Activated CD8-positive, alpha-beta memory T cell treated with anti-CD3 and anti-CD28 coated beads, Interleukin-2, amount 50 U/mL, for 48 hours (primary cell): ENCODE measurements at regions not wholly inside any gene's neighbourhood (a gene's known extent, or its start where the extent isn't known, plus 50 kb on each side); places are given as distances from the start of the nearest gene placed in this dataset.
"Not testable (repeated sequence)": the region's sequence is repeated elsewhere in the genome, so short reads cannot be mapped to it uniquely, and the experiment has no call there.

Experiments
- DNase-seq: peaks from one replicate; pipeline ENCODE4 v3.0.0-alpha.2; 2020

- DNase-seq, result no peak
These were observed 143.1 kb upstream of the KCNE2 start for GRCh38 chr21:34220556-34221195.

GRCh38 chr21:34221331-34222030 lies 142.3 kb upstream of the KCNE2 start:
- no peak for DNase-seq

- DNase-seq, result no peak
These were observed 141.8 kb upstream of the KCNE2 start for GRCh38 chr21:34222031-34222335.

GRCh38 chr21:34223376-34223775 lies 140.4 kb upstream of the KCNE2 start:
- DNase-seq, result no peak

GRCh38 chr21:34227386-34227852 lies 136.4 kb upstream of the KCNE2 start:
- DNase-seq, result no peak

GRCh38 chr21:34228792-34229191 lies 135.0 kb upstream of the KCNE2 start:
- no peak for DNase-seq

- no peak for DNase-seq
These were observed 134.5 kb upstream of the KCNE2 start for GRCh38 chr21:34229353-34229752.

- DNase-seq, result not testable (repeated sequence)
These were observed 130.1 kb upstream of the KCNE2 start for GRCh38 chr21:34233741-34234140.

GRCh38 chr21:34235514-34235913 lies 128.3 kb upstream of the KCNE2 start:
- DNase-seq, result no peak

- DNase-seq, result no peak
These were observed 120.8 kb upstream of the KCNE2 start for GRCh38 chr21:34242973-34243372.

GRCh38 chr21:34243562-34243961 lies 120.2 kb upstream of the KCNE2 start:
- DNase-seq, result no peak

- no peak for DNase-seq
These were observed 111.1 kb upstream of the KCNE2 start for GRCh38 chr21:34252751-34253150.

- DNase-seq, result no peak
These were observed 108.7 kb upstream of the KCNE2 start for GRCh38 chr21:34255073-34255472.

GRCh38 chr21:34260277-34261008 lies 103.4 kb upstream of the KCNE2 start:
- no peak for DNase-seq

- DNase-seq, result no peak
These were observed 101.9 kb upstream of the KCNE2 start for GRCh38 chr21:34261841-34262468.

GRCh38 chr21:34262469-34262845 lies 101.3 kb upstream of the KCNE2 start:
- no peak for DNase-seq

GRCh38 chr21:34263629-34264028 lies 100.2 kb upstream of the KCNE2 start:
- DNase-seq, result no peak

- DNase-seq, result no peak
These were observed 97.5 kb upstream of the KCNE2 start for GRCh38 chr21:34266351-34266750.

- no peak for DNase-seq
These were observed 95.3 kb upstream of the KCNE2 start for GRCh38 chr21:34268493-34268892.

GRCh38 chr21:34270411-34270810 lies 93.4 kb upstream of the KCNE2 start:
- DNase-seq, result no peak

GRCh38 chr21:34271189-34271851 lies 92.5 kb upstream of the KCNE2 start:
- no peak for DNase-seq

GRCh38 chr21:34272321-34272720 lies 91.5 kb upstream of the KCNE2 start:
- no peak for DNase-seq

GRCh38 chr21:34274001-34274400 lies 89.8 kb upstream of the KCNE2 start:
- no peak for DNase-seq
